ENCODE measurements at regions not wholly inside any gene's neighbourhood (a gene's known extent, or its start where the extent isn't known, plus 50 kb on each side); places are given as distances from the start of the nearest gene placed in this dataset.

- no TSS peak for BruUV-seq (replicated peaks)
These were observed 223.6 kb downstream of the TBXT start for GRCh38 chr6:165944002-165944466.

More at GRCh38 chr6:165944002-165944466, 223.6 kb downstream of the TBXT start:
- Histone ChIP-seq H3K27ac (ENCODE audit: insufficient read depth, low read length) (no peak overlapping the region), H2AK5ac (ENCODE audit: low read depth, low read length) (no peak overlapping the region), H3K14ac (replicated peaks; ENCODE audit: low read depth, low read length) (no peak overlapping the region), H3K23ac (ENCODE audit: low read depth, low read length) (no peak overlapping the region), H3K4me1 (ENCODE audit: control insufficient read depth, insufficient read depth, low read length) (no peaks in the 10 kb centered on the region), H2AFZ (replicated peaks; ENCODE audit: low read length, poor library complexity) (no peak overlapping the region), H3K36me3 (ENCODE audit: control insufficient read depth, insufficient read depth, low read length) (peaks cover 26% of the 10 kb centered on the region), H3K4me3 (ENCODE audit: insufficient read depth, low read depth, low read length) (no peak overlapping the region), H2BK20ac (ENCODE audit: low read depth, low read length) (no peak overlapping the region), H3K9ac (ENCODE audit: low read depth, low read length) (no peak overlapping the region), H3K18ac (ENCODE audit: low read depth, low read length) (no peak overlapping the region), H3K4ac (ENCODE audit: low read depth, low read length) (no peak overlapping the region), H3K79me1 (ENCODE audit: low read depth in 1 of 2, low read length in 2 of 2) (no peaks in the 10 kb centered on the region), H3K9me1 (ENCODE audit: insufficient read depth, low read length) (no peaks in the 10 kb centered on the region), H2BK5ac (ENCODE audit: low read depth, low read length, poor library complexity, severe bottlenecking) (no peak overlapping the region), H2AK9ac (replicated peaks; ENCODE audit: low read depth, low read length, poor library complexity) (no peak overlapping the region), H2BK15ac (ENCODE audit: low read depth, low read length) (no peak overlapping the region), H2BK120ac (ENCODE audit: low read depth, low read length) (no peak overlapping the region), H3K56ac (ENCODE audit: extremely low read depth, insufficient read depth, low read length) (no peak overlapping the region), H3K4me2 (ENCODE audit: low read depth, low read length) (no peak overlapping the region), H3K27me3 (ENCODE audit: control insufficient read depth, insufficient read depth, low read length) (no peaks in the 10 kb centered on the region), H4K8ac (ENCODE audit: low read depth in 2 of 2, low read length in 2 of 2) (no peak overlapping the region), H4K20me1 (ENCODE audit: insufficient read depth, low read length) (no peaks in the 10 kb centered on the region; the same call in 1 of the 2 replicates), H4K5ac (ENCODE audit: low read depth, low read length) (no peak overlapping the region), H3K9me3 (ENCODE audit: control insufficient read depth, insufficient read depth, low read length) (peaks cover 2% of the 10 kb centered on the region; the same call in 1 of the 2 replicates), H4K91ac (ENCODE audit: insufficient read depth, low read depth, low read length) (no peak overlapping the region)
- TF ChIP-seq NFE2L2 (IDR thresholded peaks at IDR 0.05; ENCODE audit: low read depth, low read length) (no peak), CHD1 (IDR thresholded peaks at IDR 0.05; ENCODE audit: low read depth, low read length) (no peak), RAD21 (IDR thresholded peaks at IDR 0.05; ENCODE audit: low read length) (no peak), MAZ (IDR thresholded peaks at IDR 0.05; ENCODE audit: borderline replicate concordance, low read depth, low read length) (no peak), MXI1 (IDR thresholded peaks at IDR 0.05; ENCODE audit: borderline replicate concordance, low read depth, low read length) (no peak), FOS (IDR thresholded peaks at IDR 0.05; ENCODE audit: low read depth, low read length) (no peak), MAFK (IDR thresholded peaks at IDR 0.05; ENCODE audit: low read depth, low read length) (no peak), POLR2A (IDR thresholded peaks at IDR 0.05; ENCODE audit: low read depth, low read length) (no peak), BHLHE40 (IDR thresholded peaks at IDR 0.05; ENCODE audit: low read depth, low read length) (no peak), USF2 (IDR thresholded peaks at IDR 0.05; ENCODE audit: low read depth, low read length) (no peak), RCOR1 (IDR thresholded peaks at IDR 0.05; ENCODE audit: insufficient replicate concordance, low read length) (no peak)
- no CpG with 5 or more reads among the region's 2 CpGs for WGBS, 2 experiments (ENCODE audit: extremely low coverage in 2 of 2, insufficient read length in 1 of 2)
- ATAC-seq (ENCODE audit: low read depth) (no peak), DNase-seq (no peak)
- ChIA-PET CTCF (no interaction called here), POLR2A (ENCODE audit: unreplicated experiment) (no interaction called here)
- dilution Hi-C loops (cut with HindIII; ENCODE audit: low sequenced_read_pairs, unreplicated experiment) (no loop called here), intact Hi-C loops (cut with micrococcal nuclease) (no loop called here), in situ Hi-C loops (cut with MboI; ENCODE audit: low sequenced_read_pairs) (no loop called here)
